Left ventricle myocardium superior (tissue), 1 donor: ENCODE measurements at regions not wholly inside any gene's neighbourhood (a gene's known extent, or its start where the extent isn't known, plus 50 kb on each side); places are given as distances from the start of the nearest gene placed in this dataset.

Experiments
- ATAC-seq: fragments of 200-7000 bp; cut with Tn5 transposase; one replicate; pipeline ENCODE4 v1.9.1; 2020; ENCODE audit warnings: mild to moderate bottlenecking, moderate library complexity
- DNase-seq: peaks from one replicate; pipeline ENCODE4 v3.0.0-alpha.2; 2020
- intact Hi-C: fragments of 100-400 bp; cut with micrococcal nuclease; formaldehyde crosslinking; loops from one replicate; pipeline ENCODE4 v1.11.0; 2022
- donor health status: DM: no; HTN: yes; CAD: no; lungs with severe emphysema.

- intact Hi-C loops, result no loop called here
- ATAC-seq (no peak), DNase-seq (peak; percentile 17)
Observed at GRCh38 chr2:240358080-240358479, 77.4 kb upstream of the GPC1 start.

GRCh38 chr2:240358821-240359397, 76.6 kb upstream of the GPC1 start:
- ATAC-seq (no peak), DNase-seq (peak; percentile 22)
- intact Hi-C loops, result no loop called here

- no peak for DNase-seq
- intact Hi-C loops, result no loop called here
- no peak for ATAC-seq
Observed at GRCh38 chr2:240359695-240360094, 75.8 kb upstream of the GPC1 start.

GRCh38 chr2:240360645-240361475, 74.6 kb upstream of the GPC1 start:
- intact Hi-C loops, result no loop called here
- no peak for DNase-seq

GRCh38 chr2:240362216-240362755, 73.2 kb upstream of the GPC1 start:
- intact Hi-C loops, result no loop called here
- ATAC-seq, result no peak
- DNase-seq, result peak; percentile 19

More at GRCh38 chr2:240360645-240361475, 74.6 kb upstream of the GPC1 start:
- no peak for ATAC-seq

- intact Hi-C loops, result no loop called here
- ATAC-seq (no peak), DNase-seq (peak; percentile 12)
Observed at GRCh38 chr2:240362826-240363745, 72.4 kb upstream of the GPC1 start.

GRCh38 chr2:240363746-240364581, 71.5 kb upstream of the GPC1 start:
- DNase-seq, result peak; percentile 17
- intact Hi-C loops, result no loop called here
- ATAC-seq, result no peak

- intact Hi-C loops, result no loop called here
- ATAC-seq, result no peak
- peak; percentile 21 for DNase-seq
Observed at GRCh38 chr2:240364582-240364960, 70.9 kb upstream of the GPC1 start.

GRCh38 chr2:240364961-240365775, 70.3 kb upstream of the GPC1 start:
- intact Hi-C loops, result no loop called here
- ATAC-seq, result no peak

GRCh38 chr2:240365971-240366471, 69.4 kb upstream of the GPC1 start:
- ATAC-seq, result no peak
- DNase-seq, result peak; percentile 34
- intact Hi-C loops, result no loop called here

More at GRCh38 chr2:240364961-240365775, 70.3 kb upstream of the GPC1 start:
- DNase-seq, result peak; percentile 24

- ATAC-seq (no peak), DNase-seq (peak; percentile 12)
- intact Hi-C loops, result no loop called here
Observed at GRCh38 chr2:240366901-240367300, 68.6 kb upstream of the GPC1 start.

- intact Hi-C loops, result no loop called here
- peak; percentile 19 for DNase-seq
- no peak for ATAC-seq
Observed at GRCh38 chr2:240367721-240368120, 67.7 kb upstream of the GPC1 start.

- intact Hi-C loops, result no loop called here
- ATAC-seq (peak; percentile 84), DNase-seq (peak; percentile 90)
Observed at GRCh38 chr2:240368781-240369331, 66.6 kb upstream of the GPC1 start.

- DNase-seq (no peak), ATAC-seq (peak; percentile 2)
- intact Hi-C loops, result no loop called here
Observed at GRCh38 chr2:240369335-240369734, 66.1 kb upstream of the GPC1 start.

- intact Hi-C loops, result no loop called here
- peak; percentile 81 for ATAC-seq
- DNase-seq, result peak; percentile 88
Observed at GRCh38 chr2:240369801-240370585, 65.5 kb upstream of the GPC1 start.

GRCh38 chr2:240371129-240372000, 64.1 kb upstream of the GPC1 start:
- no peak for ATAC-seq
- DNase-seq, result no peak
- intact Hi-C loops, result no loop called here
